HG03342 (cell line): ENCODE measurements at regions not wholly inside any gene's neighbourhood (a gene's known extent, or its start where the extent isn't known, plus 50 kb on each side); places are given as distances from the start of the nearest gene placed in this dataset.

Source experiments
- ATAC-seq: cut with Tn5 transposase; IDR thresholded peaks from one replicate; pipeline ENCODE4 v1.9.1; 2021; ENCODE audit warnings: mild to moderate bottlenecking, moderate library complexity; ENCODE audit not compliant: unreplicated experiment

DNA sequence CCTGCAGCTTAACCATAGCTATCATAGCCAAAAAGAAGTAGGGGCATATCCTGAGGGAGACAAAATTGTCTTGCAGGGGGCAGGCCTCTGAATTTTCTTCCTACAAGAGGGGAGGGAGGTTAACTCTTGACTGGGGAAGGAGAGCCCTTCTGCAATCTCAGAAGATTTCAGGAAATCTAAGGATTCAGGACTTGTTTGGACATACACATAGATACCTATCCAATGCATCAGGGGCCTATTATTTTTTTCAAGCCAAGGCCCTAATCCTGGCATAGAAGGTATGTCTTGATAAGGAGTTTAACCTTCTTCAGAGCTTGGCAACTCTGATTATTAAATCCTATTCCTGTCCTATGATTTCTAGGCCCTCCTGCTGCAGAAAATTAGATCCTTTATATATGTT, 375.1 kb upstream of the ACTBL2 start:
- ATAC-seq = no peak

DNA sequence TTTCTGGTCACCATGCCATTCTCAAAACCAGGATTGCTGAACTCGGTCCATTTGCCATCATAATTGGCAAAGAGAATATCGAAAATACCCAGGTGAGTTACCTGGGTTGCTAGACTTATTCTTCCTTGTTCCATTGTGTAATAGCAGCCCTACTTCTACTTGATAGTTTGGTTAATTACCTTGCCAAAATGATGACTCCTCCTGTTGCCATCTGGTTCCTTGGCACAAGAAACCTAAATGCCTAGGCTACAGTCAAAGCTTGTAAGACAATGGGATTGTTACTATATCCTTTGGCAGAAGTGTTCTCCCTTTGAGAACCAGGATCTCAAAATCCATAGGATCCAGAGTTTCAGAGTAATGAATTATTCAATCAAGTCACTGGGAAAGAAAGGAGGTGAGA, 373.2 kb upstream of the ACTBL2 start:
- no peak for ATAC-seq

DNA sequence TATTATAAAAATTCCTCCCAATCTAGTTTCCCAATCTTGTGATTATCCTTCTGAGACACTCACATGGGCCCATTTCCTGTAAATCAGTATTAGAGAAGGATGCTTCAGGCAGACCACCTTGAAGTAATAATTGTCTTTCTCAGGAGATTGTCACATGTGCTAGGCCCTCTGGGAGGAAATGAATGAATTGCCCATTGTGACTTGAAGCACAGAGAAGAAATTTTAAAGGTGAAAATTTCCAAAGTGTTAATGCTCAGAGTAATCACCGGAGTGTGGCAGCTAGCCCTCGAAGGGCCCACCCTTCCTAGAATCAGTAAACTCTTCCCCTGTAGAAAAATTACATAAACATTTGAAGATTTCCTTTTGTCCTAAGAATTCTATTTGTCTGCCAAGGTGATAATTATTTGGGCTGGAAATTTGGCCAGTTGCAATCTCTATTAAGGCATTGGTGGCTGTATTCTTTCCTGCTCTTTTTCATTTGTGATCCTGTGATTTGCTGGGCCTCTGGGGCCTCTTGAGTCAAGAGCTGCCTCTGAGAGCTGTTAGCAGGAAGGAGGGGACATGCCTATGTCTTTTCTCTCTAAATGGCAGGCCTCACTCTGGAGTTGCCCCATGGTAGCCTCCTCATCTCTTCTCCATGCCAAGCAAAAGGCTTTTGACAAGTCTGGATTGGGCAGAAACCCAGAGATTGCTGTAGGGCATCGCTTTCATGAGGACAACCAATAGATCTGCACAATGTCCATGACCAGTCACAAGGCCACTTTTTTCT, 371.5 kb upstream of the ACTBL2 start:
- no peak for ATAC-seq

DNA sequence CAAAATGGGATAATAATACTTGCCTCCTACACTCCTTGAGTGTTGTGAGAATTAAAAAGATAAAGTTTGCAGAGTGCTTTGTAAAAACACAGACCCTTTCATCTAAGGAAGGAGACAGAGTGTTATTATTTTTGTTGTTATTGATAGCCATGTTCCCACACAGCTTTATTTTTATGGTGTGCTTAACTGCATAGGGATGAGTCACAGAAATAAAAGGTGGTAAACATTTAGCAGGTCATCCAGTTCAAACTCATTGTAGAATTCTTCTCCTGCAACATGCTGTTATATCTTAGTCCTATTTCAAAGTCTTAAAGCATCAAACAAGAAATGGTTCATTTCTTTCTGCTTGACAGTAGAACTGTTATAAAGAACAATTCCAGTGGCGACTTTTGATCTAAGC, 367.5 kb upstream of the ACTBL2 start:
- no peak for ATAC-seq

DNA sequence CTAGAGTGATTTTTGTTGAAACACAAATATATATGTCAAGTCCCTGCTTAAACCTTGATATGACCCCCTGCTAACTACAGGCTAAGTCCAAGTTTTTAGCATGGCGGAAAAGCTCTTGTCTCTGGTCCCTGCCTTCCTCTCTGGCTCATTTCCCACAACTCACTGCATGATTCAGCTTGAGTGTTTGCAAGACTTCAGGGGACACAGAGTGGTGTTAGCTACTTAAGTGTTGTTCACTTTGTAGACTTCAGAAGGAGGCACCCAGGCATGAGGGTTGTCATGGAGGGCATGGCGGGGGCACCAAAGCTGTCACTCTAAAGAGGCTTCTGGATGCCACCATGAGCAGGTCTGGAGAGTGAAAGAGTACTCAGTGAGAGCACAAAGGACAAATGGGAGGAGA, 362.4 kb upstream of the ACTBL2 start:
- no peak for ATAC-seq

DNA sequence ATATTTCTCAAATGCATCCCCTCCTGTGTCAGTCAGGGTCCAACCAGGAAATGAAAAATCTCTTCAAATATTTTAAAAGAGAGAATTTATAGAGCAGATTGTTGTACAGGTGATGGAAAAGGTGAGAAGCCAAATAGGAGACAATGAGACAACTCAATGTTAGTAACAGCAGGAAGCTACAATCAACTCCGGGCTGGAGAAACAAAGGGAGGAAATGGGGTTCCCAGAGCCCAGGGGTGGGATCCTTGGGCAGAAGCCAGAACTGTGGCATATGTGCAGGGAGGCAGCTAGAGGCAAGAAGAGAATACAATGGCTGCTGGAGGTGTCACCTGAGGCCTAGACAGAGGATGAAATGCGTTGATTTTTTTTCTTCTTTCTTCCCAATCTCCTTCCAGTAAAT, 361.8 kb upstream of the ACTBL2 start:
- ATAC-seq = no peak

DNA sequence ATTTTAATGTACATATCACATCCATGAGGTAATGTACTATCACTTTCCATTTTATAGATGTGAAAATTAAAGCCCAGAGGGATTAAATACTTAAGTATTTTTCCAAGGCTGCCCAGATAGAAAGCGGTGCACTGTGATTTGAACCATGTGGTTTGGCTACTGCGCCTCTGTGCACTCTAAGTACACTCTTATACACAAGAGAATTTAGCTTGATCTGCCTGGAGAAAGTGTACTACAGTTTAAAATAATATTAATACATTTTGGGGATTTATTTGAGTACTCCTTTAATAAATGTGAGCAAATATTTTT, 360.4 kb upstream of the ACTBL2 start:
- no peak for ATAC-seq

DNA sequence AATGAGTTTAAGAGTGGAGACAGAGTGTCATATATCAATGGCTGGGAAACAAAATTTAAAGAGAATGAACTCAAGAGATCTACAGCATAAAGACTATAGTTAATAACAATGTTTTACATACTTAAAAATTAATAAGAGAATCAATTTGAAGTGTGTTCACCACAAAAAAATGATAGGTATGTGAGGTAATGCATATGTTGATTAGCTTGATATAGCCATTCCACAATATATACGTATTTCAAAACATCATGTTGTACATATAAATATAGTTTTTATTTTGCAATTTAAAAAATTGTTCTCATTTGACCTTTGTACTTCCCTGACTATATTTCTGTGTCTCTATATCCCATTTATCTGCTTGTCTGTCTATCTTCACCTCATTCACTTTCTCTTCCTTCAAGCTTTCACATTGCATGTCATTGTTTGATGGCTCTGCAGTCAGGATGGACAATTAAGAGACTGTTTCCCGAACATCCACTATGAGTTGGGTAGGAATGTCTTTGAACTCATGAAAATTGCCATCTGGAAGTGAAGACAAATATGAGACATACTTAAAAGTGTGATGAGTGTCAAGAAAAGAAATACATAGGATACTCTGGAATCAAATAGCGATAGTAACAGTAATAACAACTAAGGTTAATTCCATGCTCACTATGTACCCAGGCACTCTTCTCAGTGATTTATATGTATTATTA, 359.9 kb upstream of the ACTBL2 start:
- ATAC-seq = no peak

DNA sequence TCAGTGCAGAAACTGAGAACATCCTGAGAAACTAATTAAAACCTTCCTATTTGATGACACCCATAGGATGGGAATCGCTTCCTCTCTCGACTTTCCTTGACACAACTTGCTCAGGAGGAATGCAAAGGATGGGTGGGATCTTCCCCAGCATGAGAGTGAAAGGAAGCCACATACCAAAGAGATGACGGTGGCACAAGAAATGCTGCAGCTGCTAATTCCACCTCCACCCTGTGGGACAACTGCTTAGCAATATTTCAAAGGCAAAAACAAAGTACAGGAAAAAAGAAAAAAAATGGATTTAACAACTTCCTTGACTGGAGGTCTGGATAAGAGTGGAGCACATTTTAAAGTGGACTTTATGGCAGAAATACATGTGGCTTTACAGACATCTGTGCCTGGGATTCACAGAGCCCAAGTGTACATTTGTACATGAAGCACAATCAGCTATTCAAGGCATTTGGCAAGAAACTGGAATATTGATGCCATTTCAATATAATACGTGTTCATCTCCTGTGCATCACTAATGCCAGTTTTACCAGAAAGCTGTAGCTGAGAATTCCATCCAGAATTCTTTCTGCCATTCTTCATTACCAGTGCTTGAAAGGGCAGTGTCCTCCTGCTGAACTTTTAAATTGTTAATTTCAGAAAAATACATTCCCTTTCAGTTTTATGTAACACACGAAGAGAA, 359.2 kb upstream of the ACTBL2 start:
- ATAC-seq = no peak

DNA sequence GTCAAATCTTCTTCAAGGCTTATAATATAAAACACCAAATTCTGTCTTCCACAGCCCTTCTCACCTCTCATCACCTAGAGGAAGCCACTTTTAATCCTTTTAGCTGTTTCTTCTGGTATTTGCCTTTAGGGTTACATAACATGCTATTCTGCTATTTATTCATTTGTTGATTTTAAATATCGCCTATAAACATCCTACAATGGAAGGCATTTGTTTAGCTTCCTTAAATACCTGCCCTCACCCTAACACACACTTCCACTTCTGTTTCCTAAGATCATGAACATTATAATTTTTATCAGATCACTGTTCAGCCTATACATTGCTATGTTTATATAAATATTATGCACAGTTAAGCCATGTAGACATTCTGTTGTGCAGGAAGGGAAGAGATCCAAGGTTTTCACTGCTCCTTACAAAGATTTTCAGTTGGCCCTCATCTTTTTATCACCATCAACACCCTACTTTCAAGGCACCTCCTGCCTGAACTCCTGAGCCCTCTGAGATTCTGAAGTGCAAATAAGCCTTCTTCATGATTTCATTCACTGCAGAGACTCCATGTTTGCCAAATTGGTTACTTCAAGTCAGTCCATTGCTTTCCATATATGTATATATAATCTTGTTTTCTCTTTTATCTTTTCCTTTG, 356.9 kb upstream of the ACTBL2 start:
- ATAC-seq = no peak

DNA sequence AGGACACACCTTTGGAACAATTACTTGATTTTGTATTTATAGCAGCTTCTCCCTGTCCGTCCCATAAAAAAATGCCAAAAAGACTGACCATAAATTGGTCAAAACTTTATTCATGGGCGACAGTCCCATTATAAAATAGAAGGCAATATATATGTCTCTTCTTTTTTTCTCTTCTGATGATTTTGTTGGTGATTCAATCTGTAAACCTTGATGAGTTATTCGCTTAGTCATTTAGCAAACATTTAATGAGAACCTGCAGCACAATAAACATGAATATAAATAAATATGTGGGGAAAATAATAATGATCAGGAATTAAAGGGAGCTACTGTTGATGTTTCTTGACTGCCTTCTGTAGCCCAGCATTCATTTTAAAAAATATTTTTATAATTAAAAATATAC, 356.4 kb upstream of the ACTBL2 start:
- ATAC-seq = no peak

DNA sequence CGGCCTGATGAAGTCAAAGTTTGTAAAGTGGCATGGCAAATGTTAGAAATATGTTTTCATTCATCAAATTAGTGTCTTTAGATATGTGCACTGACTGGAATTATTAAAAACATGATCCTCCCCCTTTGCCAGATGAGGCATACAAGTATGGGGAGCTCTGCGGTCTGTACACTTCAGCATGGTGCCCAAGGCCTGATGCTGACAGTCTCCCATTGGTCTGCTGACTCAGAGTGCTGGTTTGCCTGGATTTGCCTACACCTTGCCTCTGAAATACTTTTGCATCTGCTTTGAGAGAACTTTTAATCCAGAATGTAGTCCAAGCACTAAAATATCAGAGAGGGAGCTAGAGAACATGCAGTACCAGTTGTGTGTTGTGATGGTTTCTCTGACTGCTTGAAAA, 354.3 kb upstream of the ACTBL2 start:
- no peak for ATAC-seq

DNA sequence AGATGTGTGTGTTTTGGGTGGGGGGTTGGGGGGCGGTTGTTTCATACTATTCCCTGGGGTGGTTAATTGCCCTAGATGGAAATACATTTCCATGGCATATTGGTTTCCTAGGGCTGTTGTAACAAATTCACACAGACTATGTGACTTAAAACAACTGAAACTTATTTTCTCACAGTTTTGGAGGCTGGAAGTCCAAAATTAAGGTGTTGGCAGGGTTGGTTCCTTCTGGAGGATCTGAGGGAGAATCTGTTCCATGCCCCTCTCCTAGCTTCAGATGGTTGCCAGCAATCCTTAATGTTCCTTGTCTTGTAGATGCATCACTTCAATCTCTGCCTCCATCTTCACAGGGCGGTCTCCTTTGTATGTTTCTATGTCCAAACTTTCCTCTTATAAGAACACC, 353.7 kb upstream of the ACTBL2 start:
- no peak for ATAC-seq

DNA sequence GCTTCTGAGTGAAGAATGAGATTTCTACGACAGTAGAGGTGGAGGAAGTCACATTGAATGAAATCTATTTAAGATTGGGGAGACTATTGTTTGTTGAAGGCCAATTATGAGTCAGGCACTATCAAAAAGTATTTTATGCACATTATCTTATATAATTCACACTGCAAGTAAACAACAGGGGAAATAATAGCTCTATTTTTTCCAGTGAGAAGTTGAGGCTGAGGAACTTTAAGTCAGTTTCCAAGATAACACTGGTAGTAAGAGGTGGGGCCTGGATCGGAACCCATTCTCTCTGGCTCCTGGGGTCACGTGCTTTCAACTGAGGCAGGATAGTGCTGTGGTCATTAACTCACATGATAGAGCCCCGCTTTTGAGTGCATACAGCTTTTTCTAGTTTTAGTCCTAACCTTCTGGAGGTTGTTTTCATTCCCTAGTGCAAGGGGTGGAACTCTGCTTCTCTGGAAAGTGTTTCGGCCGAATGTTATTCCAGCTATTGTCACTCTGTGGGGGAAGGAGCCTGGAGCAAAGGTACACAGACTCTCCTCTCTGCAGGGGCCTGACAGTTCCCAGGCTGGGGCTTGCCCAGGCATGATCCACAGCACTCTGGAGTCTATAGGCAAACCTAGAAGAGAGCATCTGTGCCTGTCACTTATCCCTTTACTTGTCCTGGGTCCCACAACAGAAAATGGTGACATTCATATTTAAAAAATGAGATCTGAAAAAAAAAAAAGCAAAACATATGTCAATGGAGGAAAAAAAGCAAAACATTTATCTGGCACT, 352.4 kb upstream of the ACTBL2 start:
- ATAC-seq = no peak

DNA sequence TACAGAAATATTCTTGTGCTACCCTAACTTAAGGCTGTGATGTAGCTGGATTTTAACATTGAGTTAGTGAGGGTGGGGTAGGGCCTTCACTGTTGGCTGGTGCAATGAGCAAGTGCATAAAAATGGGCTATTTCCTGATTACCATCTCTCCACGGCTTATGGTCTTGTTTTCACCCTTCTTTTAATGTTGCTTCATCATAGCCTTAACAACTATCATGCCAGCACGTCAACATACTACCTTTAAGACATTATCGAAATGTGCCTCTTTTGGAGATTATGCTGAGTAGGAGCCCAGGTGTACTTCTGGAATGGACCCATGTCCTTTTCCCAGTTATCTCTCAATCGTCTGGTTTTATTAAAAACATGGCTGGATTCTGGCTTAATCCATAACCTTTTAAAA, 350.9 kb upstream of the ACTBL2 start:
- ATAC-seq = no peak

DNA sequence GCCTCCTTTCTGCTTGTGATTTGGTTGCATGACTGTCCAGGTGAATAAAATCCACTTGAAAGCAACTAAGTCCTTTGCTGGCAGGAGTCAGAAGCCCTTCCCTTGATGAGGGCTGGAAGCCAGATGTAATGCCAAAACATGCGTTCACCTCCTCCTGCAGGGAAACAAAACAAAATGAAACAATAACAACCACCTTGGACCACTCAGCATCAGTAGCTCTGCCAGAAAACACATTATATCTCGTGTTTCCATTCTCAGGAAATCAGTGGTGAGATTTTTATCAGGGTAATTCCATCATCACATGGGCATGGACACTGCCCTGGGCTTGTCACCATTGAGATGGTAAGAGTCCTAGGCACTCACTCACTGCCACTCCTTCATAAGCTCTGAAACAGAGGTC, 350.3 kb upstream of the ACTBL2 start:
- no peak for ATAC-seq

DNA sequence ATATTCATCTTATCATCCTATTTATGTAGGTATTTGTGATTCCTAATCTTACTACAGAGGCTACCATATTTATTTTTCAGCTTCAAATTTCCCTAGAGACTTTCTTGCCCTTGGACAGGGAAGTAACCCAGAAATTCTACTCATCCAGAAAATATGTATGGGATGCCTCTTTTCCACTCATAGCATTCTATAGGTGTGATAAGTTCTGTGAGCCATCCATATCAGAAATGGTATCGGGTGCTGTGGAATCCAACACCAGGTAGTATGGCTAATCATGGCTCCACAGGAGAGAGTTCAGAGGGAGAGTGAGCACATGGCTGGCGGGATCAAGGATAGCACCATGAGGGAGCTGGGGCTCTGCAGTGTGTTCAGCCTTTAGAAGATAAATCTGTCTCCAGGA, 349.3 kb upstream of the ACTBL2 start:
- ATAC-seq = no peak

DNA sequence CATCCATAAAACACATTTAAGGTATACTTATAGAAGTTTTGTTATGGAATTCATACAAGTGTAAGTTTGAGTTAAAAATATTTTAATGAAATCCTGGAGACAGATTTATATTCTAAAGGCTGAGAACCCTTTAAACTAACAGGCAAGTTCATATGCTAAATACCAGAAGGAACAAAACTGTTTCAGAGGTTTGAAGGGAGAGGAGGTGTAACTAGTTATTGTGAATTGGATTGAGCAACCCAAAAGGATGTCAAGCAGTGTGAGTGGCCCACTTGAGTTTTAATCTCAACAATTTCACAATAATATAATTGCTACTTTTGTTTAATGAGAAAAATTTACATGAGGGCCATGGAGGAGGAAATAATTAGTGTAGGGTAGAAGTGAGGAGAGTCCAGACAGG, 348.5 kb upstream of the ACTBL2 start:
- no peak for ATAC-seq

DNA sequence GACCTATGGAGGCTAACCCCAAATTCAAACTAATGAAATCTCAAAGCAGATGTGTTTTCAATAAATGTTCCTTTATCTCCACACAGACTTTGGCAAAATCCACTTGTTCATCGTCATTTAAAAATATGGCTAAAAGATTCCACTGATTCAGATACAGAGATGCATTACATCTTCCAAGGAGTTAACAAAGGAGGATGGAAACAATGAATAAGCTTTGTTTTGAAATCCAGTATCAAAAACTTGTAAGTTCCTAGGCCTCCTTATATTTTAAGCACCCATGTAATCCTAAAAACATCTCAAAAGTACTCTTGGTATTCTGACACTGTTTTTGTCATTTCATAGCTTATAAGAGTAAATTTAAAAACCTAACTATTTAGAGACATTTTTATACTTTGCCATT, 345.6 kb upstream of the ACTBL2 start:
- ATAC-seq = no peak

DNA sequence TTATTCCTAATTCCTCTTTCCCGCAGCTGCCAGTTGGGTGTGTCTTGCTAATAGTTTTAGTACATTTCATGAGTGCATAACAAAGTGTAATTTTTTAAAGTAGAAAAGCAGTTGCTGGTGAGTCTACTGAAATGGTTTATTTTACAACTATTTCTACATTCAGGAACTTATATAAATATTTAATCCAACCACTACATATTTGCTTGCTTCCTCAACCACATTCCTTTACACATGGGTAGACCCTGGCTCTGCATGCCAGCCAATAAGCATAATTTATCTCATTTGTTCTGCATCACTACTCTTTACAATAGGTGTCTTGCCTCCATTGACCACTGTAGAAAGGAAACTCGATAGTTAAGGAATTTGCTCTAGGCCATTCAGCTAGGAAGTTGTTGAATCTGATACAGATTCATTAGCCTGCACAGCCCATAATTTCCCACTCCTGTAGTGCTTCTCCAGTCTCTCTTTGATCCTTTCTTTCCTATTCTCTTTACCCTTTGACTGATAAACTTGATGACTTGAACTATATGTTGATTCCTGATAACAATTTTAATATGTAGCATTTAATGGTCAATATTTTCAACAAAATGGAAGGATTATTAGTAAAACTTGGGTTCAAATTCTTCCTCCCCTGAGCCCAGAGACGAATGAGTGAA, 342.5 kb upstream of the ACTBL2 start:
- no peak for ATAC-seq

DNA sequence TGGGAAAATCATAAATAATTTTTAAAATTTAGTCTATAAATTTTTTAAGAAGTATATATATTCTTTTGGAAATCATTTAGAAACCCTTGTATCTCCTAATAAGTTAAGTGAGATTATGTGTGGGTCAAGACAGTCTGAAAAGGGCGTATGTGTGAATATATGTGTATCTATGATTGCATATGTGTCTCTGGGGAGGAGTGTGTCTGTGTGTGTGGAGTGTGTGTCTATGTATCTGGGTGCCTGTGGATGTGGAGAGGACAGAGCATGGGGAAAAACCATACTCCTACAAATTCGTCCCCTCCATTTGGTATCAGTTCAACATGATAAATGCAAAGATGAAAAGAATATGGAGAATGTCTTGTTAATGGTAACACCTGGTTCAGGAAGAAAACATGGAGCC, 342.0 kb upstream of the ACTBL2 start:
- no peak for ATAC-seq
